Activated naive CD4-positive, alpha-beta T cell treated with anti-CD3 and anti-CD28 coated beads, Interleukin-2, amount 50 U/mL, for 24 hours (primary cell): ENCODE measurements at regions not wholly inside any gene's neighbourhood (a gene's known extent, or its start where the extent isn't known, plus 50 kb on each side); places are given as distances from the start of the nearest gene placed in this dataset.

Experiments
- H3K27ac Mint-ChIP-seq: one replicate; pipeline ENCODE4 v1.8.0; 2021; ENCODE audit warnings: mild to moderate bottlenecking, mixed read lengths
- H3K27me3 Mint-ChIP-seq: one replicate; pipeline ENCODE4 v1.8.0; 2021; ENCODE audit warnings: mixed read lengths
- H3K36me3 Mint-ChIP-seq: one replicate; pipeline ENCODE4 v1.8.0; 2021; ENCODE audit warnings: mixed read lengths
- H3K4me1 Mint-ChIP-seq: one replicate; pipeline ENCODE4 v1.8.0; 2021; ENCODE audit warnings: mixed read lengths
- H3K4me3 Mint-ChIP-seq: one replicate; pipeline ENCODE4 v1.8.0; 2021; ENCODE audit warnings: mild to moderate bottlenecking, mixed read lengths
- H3K9me3 Mint-ChIP-seq: one replicate; pipeline ENCODE4 v1.8.0; 2021; ENCODE audit warnings: mixed read lengths

- no peaks in the 10 kb centered on the region for H3K9me3 Mint-ChIP-seq
- no peak overlapping the region for H3K27ac Mint-ChIP-seq
- H3K36me3 Mint-ChIP-seq = no peaks in the 10 kb centered on the region
- peaks cover 3% of the 10 kb centered on the region for H3K27me3 Mint-ChIP-seq
- H3K4me3 Mint-ChIP-seq = no peak overlapping the region
- no peaks in the 10 kb centered on the region for H3K4me1 Mint-ChIP-seq
These were observed 171.9 kb upstream of the GPR12 start for GRCh38 chr13:26932465-26932864.

GRCh38 chr13:26929971-26930730 is 169.6 kb upstream of the GPR12 start:
- no peaks in the 10 kb centered on the region for H3K4me1 Mint-ChIP-seq
- peaks cover 7% of the 10 kb centered on the region for H3K27me3 Mint-ChIP-seq
- H3K27ac Mint-ChIP-seq = no peak overlapping the region
- no peaks in the 10 kb centered on the region for H3K9me3 Mint-ChIP-seq
- no peaks in the 10 kb centered on the region for H3K36me3 Mint-ChIP-seq
- H3K4me3 Mint-ChIP-seq = no peak overlapping the region

GRCh38 chr13:26927511-26927910 is 166.9 kb upstream of the GPR12 start:
- Mint-ChIP-seq H3K4me3 (no peak overlapping the region), H3K36me3 (no peaks in the 10 kb centered on the region), H3K9me3 (no peaks in the 10 kb centered on the region), H3K4me1 (no peaks in the 10 kb centered on the region), H3K27ac (no peak overlapping the region), H3K27me3 (peaks cover 12% of the 10 kb centered on the region)

GRCh38 chr13:26926371-26926770 is 165.8 kb upstream of the GPR12 start:
- H3K36me3 Mint-ChIP-seq = no peaks in the 10 kb centered on the region
- H3K9me3 Mint-ChIP-seq = no peaks in the 10 kb centered on the region
- no peak overlapping the region for H3K4me3 Mint-ChIP-seq
- no peaks in the 10 kb centered on the region for H3K4me1 Mint-ChIP-seq
- H3K27ac Mint-ChIP-seq = no peak overlapping the region
- H3K27me3 Mint-ChIP-seq = peaks cover 14% of the 10 kb centered on the region

GRCh38 chr13:26923824-26924605 is 163.4 kb upstream of the GPR12 start:
- no peaks in the 10 kb centered on the region for H3K4me1 Mint-ChIP-seq
- no peak overlapping the region for H3K27ac Mint-ChIP-seq
- no peak overlapping the region for H3K4me3 Mint-ChIP-seq
- no peaks in the 10 kb centered on the region for H3K36me3 Mint-ChIP-seq
- H3K27me3 Mint-ChIP-seq = peaks cover 12% of the 10 kb centered on the region
- H3K9me3 Mint-ChIP-seq = no peaks in the 10 kb centered on the region

- H3K9me3 Mint-ChIP-seq = no peaks in the 10 kb centered on the region
- no peaks in the 10 kb centered on the region for H3K36me3 Mint-ChIP-seq
- no peaks in the 10 kb centered on the region for H3K4me1 Mint-ChIP-seq
- no peak overlapping the region for H3K27ac Mint-ChIP-seq
- no peak overlapping the region for H3K4me3 Mint-ChIP-seq
- H3K27me3 Mint-ChIP-seq = peaks cover 10% of the 10 kb centered on the region
These were observed 161.3 kb upstream of the GPR12 start for GRCh38 chr13:26921918-26922317.

GRCh38 chr13:26920614-26921355 is 160.2 kb upstream of the GPR12 start:
- H3K9me3 Mint-ChIP-seq = no peaks in the 10 kb centered on the region
- peaks cover 9% of the 10 kb centered on the region for H3K27me3 Mint-ChIP-seq
- H3K4me3 Mint-ChIP-seq = no peak overlapping the region
- no peaks in the 10 kb centered on the region for H3K4me1 Mint-ChIP-seq
- no peaks in the 10 kb centered on the region for H3K36me3 Mint-ChIP-seq
- no peak overlapping the region for H3K27ac Mint-ChIP-seq

GRCh38 chr13:26919732-26920131 is 159.1 kb upstream of the GPR12 start:
- H3K27ac Mint-ChIP-seq = no peak overlapping the region
- H3K4me1 Mint-ChIP-seq = peaks cover 3% of the 10 kb centered on the region
- peaks cover 4% of the 10 kb centered on the region for H3K27me3 Mint-ChIP-seq
- H3K9me3 Mint-ChIP-seq = no peaks in the 10 kb centered on the region
- no peak overlapping the region for H3K4me3 Mint-ChIP-seq
- no peaks in the 10 kb centered on the region for H3K36me3 Mint-ChIP-seq

- Mint-ChIP-seq H3K4me3 (no peak overlapping the region), H3K9me3 (no peaks in the 10 kb centered on the region), H3K27me3 (peaks cover 3% of the 10 kb centered on the region), H3K36me3 (no peaks in the 10 kb centered on the region), H3K4me1 (peaks cover 5% of the 10 kb centered on the region), H3K27ac (no peak overlapping the region)
These were observed 158.7 kb upstream of the GPR12 start for GRCh38 chr13:26919311-26919710.

- no peaks in the 10 kb centered on the region for H3K36me3 Mint-ChIP-seq
- no peaks in the 10 kb centered on the region for H3K9me3 Mint-ChIP-seq
- no peak overlapping the region for H3K27ac Mint-ChIP-seq
- H3K4me1 Mint-ChIP-seq = peaks cover 5% of the 10 kb centered on the region
- no peak overlapping the region for H3K4me3 Mint-ChIP-seq
- H3K27me3 Mint-ChIP-seq = peaks cover 4% of the 10 kb centered on the region
These were observed 154.0 kb upstream of the GPR12 start for GRCh38 chr13:26914624-26915023.

GRCh38 chr13:26914148-26914547 is 153.6 kb upstream of the GPR12 start:
- H3K27ac Mint-ChIP-seq = no peak overlapping the region
- no peak overlapping the region for H3K4me3 Mint-ChIP-seq
- no peaks in the 10 kb centered on the region for H3K36me3 Mint-ChIP-seq
- H3K4me1 Mint-ChIP-seq = peaks cover 5% of the 10 kb centered on the region
- peaks cover 6% of the 10 kb centered on the region for H3K27me3 Mint-ChIP-seq
- H3K9me3 Mint-ChIP-seq = no peaks in the 10 kb centered on the region

- Mint-ChIP-seq H3K36me3 (no peaks in the 10 kb centered on the region), H3K27me3 (peaks cover 9% of the 10 kb centered on the region), H3K27ac (no peak overlapping the region), H3K4me3 (no peak overlapping the region), H3K4me1 (peaks cover 5% of the 10 kb centered on the region), H3K9me3 (no peaks in the 10 kb centered on the region)
These were observed 150.3 kb upstream of the GPR12 start for GRCh38 chr13:26910754-26911465.

GRCh38 chr13:26909477-26909876 is 148.9 kb upstream of the GPR12 start:
- Mint-ChIP-seq H3K9me3 (no peaks in the 10 kb centered on the region), H3K27me3 (peaks cover 9% of the 10 kb centered on the region), H3K27ac (no peak overlapping the region), H3K4me1 (peaks cover under 1% of the 10 kb centered on the region), H3K36me3 (no peaks in the 10 kb centered on the region), H3K4me3 (no peak overlapping the region)

GRCh38 chr13:26908126-26908525 is 147.5 kb upstream of the GPR12 start:
- no peaks in the 10 kb centered on the region for H3K4me1 Mint-ChIP-seq
- H3K9me3 Mint-ChIP-seq = no peaks in the 10 kb centered on the region
- H3K27me3 Mint-ChIP-seq = peaks cover 9% of the 10 kb centered on the region
- H3K27ac Mint-ChIP-seq = no peak overlapping the region
- H3K36me3 Mint-ChIP-seq = no peaks in the 10 kb centered on the region
- H3K4me3 Mint-ChIP-seq = no peak overlapping the region

GRCh38 chr13:26899202-26899601 is 138.6 kb upstream of the GPR12 start:
- no peaks in the 10 kb centered on the region for H3K9me3 Mint-ChIP-seq
- H3K27ac Mint-ChIP-seq = no peak overlapping the region
- peaks cover 16% of the 10 kb centered on the region for H3K27me3 Mint-ChIP-seq
- H3K4me3 Mint-ChIP-seq = no peak overlapping the region
- H3K4me1 Mint-ChIP-seq = no peaks in the 10 kb centered on the region
- H3K36me3 Mint-ChIP-seq = no peaks in the 10 kb centered on the region
